HUES6 (cell line): ENCODE measurements at regions not wholly inside any gene's neighbourhood (a gene's known extent, or its start where the extent isn't known, plus 50 kb on each side); places are given as distances from the start of the nearest gene placed in this dataset.

ENCODE experiments used
- H3K27ac ChIP-seq: 2 replicates; pipeline ENCODE4 v1.7.0; 2013; ENCODE audit warnings: low read depth, mild to moderate bottlenecking, low read length, inconsistent platforms
- H3K27me3 ChIP-seq: 2 replicates; pipeline ENCODE4 v1.6.1; 2013; ENCODE audit warnings: low read length; ENCODE audit not compliant: control insufficient read depth, insufficient read depth
- H3K36me3 ChIP-seq: 2 replicates; pipeline ENCODE4 v1.6.1; 2013; ENCODE audit warnings: low read length; ENCODE audit not compliant: control insufficient read depth, insufficient read depth
- H3K4me1 ChIP-seq: 2 replicates; pipeline ENCODE4 v1.6.1; 2013; ENCODE audit warnings: low read length; ENCODE audit not compliant: control insufficient read depth, insufficient read depth
- H3K4me3 ChIP-seq: 2 replicates; pipeline ENCODE4 v1.5.1; 2013; ENCODE audit warnings: low read depth, low read length
- H3K9ac ChIP-seq: one replicate; pipeline ENCODE4 v1.6.1; 2013; ENCODE audit warnings: mild to moderate bottlenecking, low read length
- H3K9me3 ChIP-seq: 2 replicates; pipeline ENCODE4 v1.6.1; 2013; ENCODE audit warnings: low read depth, low read length; ENCODE audit not compliant: control insufficient read depth, insufficient read depth

- H3K36me3 ChIP-seq = no peaks in the 10 kb centered on the region
- no peak overlapping the region for H3K4me3 ChIP-seq
- no peak overlapping the region for H3K9ac ChIP-seq
- no peaks in the 10 kb centered on the region for H3K27me3 ChIP-seq
- H3K4me1 ChIP-seq = no peaks in the 10 kb centered on the region
- no peaks in the 10 kb centered on the region for H3K9me3 ChIP-seq
- H3K27ac ChIP-seq = no peak overlapping the region
These were observed 127.6 kb upstream of the CXCL12 start for GRCh38 chr10:44512431-44513022.

- Histone ChIP-seq H3K27me3 (no peaks in the 10 kb centered on the region), H3K4me1 (no peaks in the 10 kb centered on the region), H3K36me3 (no peaks in the 10 kb centered on the region), H3K4me3 (no peak overlapping the region), H3K9ac (no peak overlapping the region), H3K9me3 (no peaks in the 10 kb centered on the region), H3K27ac (no peak overlapping the region)
These were observed 128.7 kb upstream of the CXCL12 start for GRCh38 chr10:44513591-44513990.

GRCh38 chr10:44516891-44517290, 132.0 kb upstream of the CXCL12 start:
- no peaks in the 10 kb centered on the region for H3K4me1 ChIP-seq
- H3K36me3 ChIP-seq = no peaks in the 10 kb centered on the region
- H3K4me3 ChIP-seq = no peak overlapping the region
- H3K27ac ChIP-seq = no peak overlapping the region
- H3K27me3 ChIP-seq = no peaks in the 10 kb centered on the region
- H3K9ac ChIP-seq = no peak overlapping the region
- H3K9me3 ChIP-seq = no peaks in the 10 kb centered on the region

- no peaks in the 10 kb centered on the region for H3K27me3 ChIP-seq
- H3K4me3 ChIP-seq = no peak overlapping the region
- H3K27ac ChIP-seq = no peak overlapping the region
- H3K4me1 ChIP-seq = no peaks in the 10 kb centered on the region
- no peaks in the 10 kb centered on the region for H3K36me3 ChIP-seq
- no peaks in the 10 kb centered on the region for H3K9me3 ChIP-seq
- no peak overlapping the region for H3K9ac ChIP-seq
These were observed 132.7 kb upstream of the CXCL12 start for GRCh38 chr10:44517635-44518034.

GRCh38 chr10:44519361-44519760, 134.5 kb upstream of the CXCL12 start:
- no peaks in the 10 kb centered on the region for H3K9me3 ChIP-seq
- H3K36me3 ChIP-seq = no peaks in the 10 kb centered on the region
- no peaks in the 10 kb centered on the region for H3K27me3 ChIP-seq
- no peak overlapping the region for H3K4me3 ChIP-seq
- H3K27ac ChIP-seq = no peak overlapping the region
- no peak overlapping the region for H3K9ac ChIP-seq
- H3K4me1 ChIP-seq = no peaks in the 10 kb centered on the region

GRCh38 chr10:44520651-44521050, 135.8 kb upstream of the CXCL12 start:
- Histone ChIP-seq H3K4me1 (no peaks in the 10 kb centered on the region), H3K27me3 (no peaks in the 10 kb centered on the region), H3K9ac (no peak overlapping the region), H3K36me3 (no peaks in the 10 kb centered on the region), H3K9me3 (no peaks in the 10 kb centered on the region), H3K27ac (no peak overlapping the region), H3K4me3 (no peak overlapping the region)

- H3K4me3 ChIP-seq = no peak overlapping the region
- no peak overlapping the region for H3K27ac ChIP-seq
- H3K27me3 ChIP-seq = no peaks in the 10 kb centered on the region
- no peaks in the 10 kb centered on the region for H3K9me3 ChIP-seq
- no peak overlapping the region for H3K9ac ChIP-seq
- H3K4me1 ChIP-seq = no peaks in the 10 kb centered on the region
- H3K36me3 ChIP-seq = no peaks in the 10 kb centered on the region
These were observed 154.3 kb upstream of the CXCL12 start for GRCh38 chr10:44539178-44539577.

- no peak overlapping the region for H3K4me3 ChIP-seq
- H3K36me3 ChIP-seq = no peaks in the 10 kb centered on the region
- H3K4me1 ChIP-seq = no peaks in the 10 kb centered on the region
- H3K9ac ChIP-seq = no peak overlapping the region
- no peaks in the 10 kb centered on the region for H3K27me3 ChIP-seq
- H3K27ac ChIP-seq = no peak overlapping the region
- peaks cover 8% of the 10 kb centered on the region for H3K9me3 ChIP-seq
These were observed 167.8 kb upstream of the CXCL12 start for GRCh38 chr10:44552726-44553125.

GRCh38 chr10:44557596-44558191, 172.8 kb upstream of the CXCL12 start:
- Histone ChIP-seq H3K4me1 (no peaks in the 10 kb centered on the region), H3K9ac (no peak overlapping the region), H3K4me3 (no peak overlapping the region), H3K27ac (no peak overlapping the region), H3K27me3 (no peaks in the 10 kb centered on the region), H3K36me3 (no peaks in the 10 kb centered on the region), H3K9me3 (no peaks in the 10 kb centered on the region)

- no peaks in the 10 kb centered on the region for H3K36me3 ChIP-seq
These were observed 173.6 kb upstream of the CXCL12 start for GRCh38 chr10:44558521-44558920.

GRCh38 chr10:44564361-44564760, 179.5 kb upstream of the CXCL12 start:
- H3K4me1 ChIP-seq = no peaks in the 10 kb centered on the region
- no peak overlapping the region for H3K9ac ChIP-seq
- H3K27ac ChIP-seq = no peak overlapping the region
- no peak overlapping the region for H3K4me3 ChIP-seq
- no peaks in the 10 kb centered on the region for H3K9me3 ChIP-seq
- H3K36me3 ChIP-seq = no peaks in the 10 kb centered on the region
- H3K27me3 ChIP-seq = no peaks in the 10 kb centered on the region

More at GRCh38 chr10:44558521-44558920, 173.6 kb upstream of the CXCL12 start:
- H3K4me1 ChIP-seq = no peaks in the 10 kb centered on the region
- H3K9me3 ChIP-seq = no peaks in the 10 kb centered on the region
- no peak overlapping the region for H3K9ac ChIP-seq
- H3K27me3 ChIP-seq = no peaks in the 10 kb centered on the region
- no peak overlapping the region for H3K4me3 ChIP-seq
- no peak overlapping the region for H3K27ac ChIP-seq
